HUDEP-2 (cell line): ENCODE measurements at regions not wholly inside any gene's neighbourhood (a gene's known extent, or its start where the extent isn't known, plus 50 kb on each side); places are given as distances from the start of the nearest gene placed in this dataset.
A peak's percentile ranks its signal among the peaks of the same experiment; 100 is the strongest.

Experiments
- DNase-seq, 76 experiments: peaks; one replicate each; lab custom pipeline; 2025; ENCODE audit not compliant: unreplicated experiment in 76 of 76; lab: John Stamatoyannopoulos, UW

DNA sequence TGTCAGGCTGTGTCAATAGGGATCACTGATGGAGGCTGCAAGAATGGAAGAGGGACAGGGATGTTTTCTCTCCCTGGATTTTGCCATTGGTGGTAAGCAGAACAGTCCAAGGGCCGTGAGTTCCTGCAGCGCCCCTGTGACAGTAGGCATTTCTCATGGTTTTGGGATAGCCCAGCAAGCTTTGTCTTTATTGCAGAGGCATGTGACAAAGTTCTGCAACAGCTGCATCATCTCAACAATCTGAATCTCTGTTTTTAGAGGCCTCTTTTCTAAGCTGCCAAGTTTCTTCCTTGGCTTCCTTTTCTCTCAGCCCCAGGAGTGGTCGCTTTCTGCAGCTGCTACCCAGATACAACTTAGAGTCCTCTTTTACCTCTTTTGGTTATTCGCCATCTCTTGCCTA lies 95.7 kb upstream of the TSHZ3 start:
- DNase-seq: no peak

GRCh38 chr19:31445406-31445805 lies 96.2 kb upstream of the TSHZ3 start:
- DNase-seq: no peak

GRCh38 chr19:31448221-31448657 lies 99.0 kb upstream of the TSHZ3 start:
- DNase-seq: no peak

GRCh38 chr19:31449379-31449778 lies 100.1 kb upstream of the TSHZ3 start:
- no peak for DNase-seq

- no peak for DNase-seq
These were observed 101.5 kb upstream of the TSHZ3 start for GRCh38 chr19:31450696-31451095.

DNA sequence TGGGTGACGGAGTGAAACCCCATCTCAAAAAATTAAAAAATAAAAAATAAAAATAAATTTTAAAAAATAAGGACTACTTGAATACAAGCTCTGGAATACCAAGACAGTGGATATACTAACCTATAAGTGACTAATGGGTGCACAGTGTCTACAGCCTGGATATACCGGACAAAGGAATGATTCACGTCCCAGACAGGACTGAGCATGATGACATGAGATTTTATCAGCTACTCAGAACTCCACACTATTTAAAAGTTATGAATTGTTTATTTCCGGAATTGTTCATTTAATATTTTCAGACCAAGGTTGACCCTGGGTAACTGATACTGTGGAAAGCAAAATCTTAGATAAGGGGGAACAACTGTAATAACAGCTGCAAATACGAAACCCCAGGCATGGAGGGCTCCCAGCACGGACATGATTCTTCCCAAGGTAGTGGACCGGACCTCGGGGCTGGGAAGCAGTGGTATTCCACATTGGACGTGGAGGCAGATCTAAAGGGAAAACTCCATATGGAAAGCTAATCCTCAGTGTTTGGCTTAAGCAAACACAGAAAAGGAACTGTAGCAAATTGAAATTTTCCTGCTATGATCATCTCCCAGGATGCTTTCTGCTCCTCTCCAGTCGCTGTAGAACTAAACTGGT lies 102.6 kb upstream of the TSHZ3 start:
- no peak for DNase-seq

DNA sequence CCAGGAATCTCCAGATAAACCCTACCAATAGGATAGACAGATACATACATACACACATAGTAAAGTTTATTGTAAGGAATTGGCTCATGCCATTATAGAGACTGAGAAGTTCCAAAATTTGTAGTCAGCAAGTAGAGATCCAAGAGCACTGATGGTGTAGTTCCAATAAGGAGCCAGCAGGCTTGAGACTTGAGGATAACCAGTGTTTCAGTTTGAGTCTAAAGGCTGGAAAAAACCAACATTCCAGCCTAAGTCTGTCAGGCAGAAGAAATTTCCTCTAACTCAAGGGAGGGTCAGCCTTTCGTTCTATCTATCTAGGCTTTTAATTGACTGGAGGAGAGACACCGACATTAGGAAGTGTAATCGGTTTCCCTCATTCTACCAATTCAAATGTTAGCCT lies 110.2 kb upstream of the TSHZ3 start:
- DNase-seq: no peak

- DNase-seq: no peak
These were observed 112.7 kb upstream of the TSHZ3 start for GRCh38 chr19:31461814-31462539.

- DNase-seq: no peak
These were observed 121.1 kb upstream of the TSHZ3 start for GRCh38 chr19:31470229-31470939.

DNA sequence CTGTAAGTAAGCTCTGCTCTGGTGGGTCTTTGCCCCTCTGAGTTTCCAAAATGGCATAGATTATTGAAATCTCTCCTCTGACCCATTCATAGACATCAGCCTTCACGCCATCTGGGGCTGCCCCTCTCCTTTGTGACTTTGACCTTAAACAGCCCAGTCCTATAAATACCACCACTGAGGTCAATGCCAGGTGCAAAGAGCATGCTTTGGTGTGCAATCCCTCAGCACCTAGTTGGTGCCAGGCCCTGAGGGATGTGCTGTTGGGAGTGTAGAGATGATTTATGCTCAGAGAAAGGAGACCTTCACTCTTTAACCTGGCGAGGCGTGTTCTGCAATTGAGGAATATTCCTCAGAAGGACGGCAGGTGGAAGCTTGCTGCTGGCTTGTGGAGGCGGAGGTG lies 121.7 kb upstream of the TSHZ3 start:
- DNase-seq: no peak

DNA sequence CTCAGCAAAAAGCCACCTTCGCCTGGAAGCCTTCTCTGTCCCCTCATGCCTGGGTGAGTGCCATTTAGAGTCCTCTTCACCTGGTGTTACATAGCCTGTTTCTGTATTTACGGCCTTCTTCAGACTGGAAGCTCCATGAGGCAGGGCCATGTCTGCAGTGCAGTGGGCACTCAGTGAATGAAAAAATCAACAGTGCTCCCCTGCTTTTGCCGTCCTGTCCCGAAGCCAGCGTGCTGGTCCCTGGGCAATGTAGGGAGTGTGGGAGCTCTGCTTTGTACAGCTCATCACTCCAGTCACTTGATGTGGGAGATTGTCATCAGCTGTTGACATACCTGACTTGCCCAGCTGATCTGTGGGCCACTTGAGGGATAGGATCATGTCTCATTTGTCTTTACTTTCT lies 129.0 kb upstream of the TSHZ3 start:
- no peak for DNase-seq

- no peak for DNase-seq
These were observed 134.1 kb upstream of the TSHZ3 start for GRCh38 chr19:31483226-31483857.

DNA sequence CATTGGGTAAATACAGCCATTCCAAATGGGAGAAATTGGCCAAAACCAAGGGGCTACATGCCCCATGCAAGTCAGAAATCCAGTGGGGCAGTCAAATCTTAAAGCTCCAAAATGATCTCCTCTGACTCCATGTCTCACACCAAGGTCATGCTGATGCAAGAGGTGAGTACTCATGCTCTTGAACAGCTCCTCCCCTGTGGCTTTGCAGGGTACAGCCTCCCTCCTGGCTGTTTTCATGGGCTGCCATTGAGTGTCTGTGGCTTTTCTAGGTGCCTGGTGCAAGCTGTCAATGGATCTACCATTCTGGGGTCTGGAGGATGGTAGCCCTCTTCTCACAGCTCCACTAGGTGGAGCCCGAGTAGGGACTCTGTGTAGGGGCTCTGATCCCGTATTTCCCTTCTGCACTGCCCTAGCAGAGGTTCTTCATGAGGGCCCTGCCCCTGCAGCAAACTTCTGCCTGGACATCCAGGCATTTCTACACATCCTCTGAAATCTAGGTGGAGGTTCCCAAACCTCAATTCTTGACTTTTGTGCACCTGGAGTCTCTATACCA lies 135.7 kb upstream of the TSHZ3 start:
- DNase-seq: peak in 31 of 76 experiments; percentile 7 to 60 (median 35)

DNA sequence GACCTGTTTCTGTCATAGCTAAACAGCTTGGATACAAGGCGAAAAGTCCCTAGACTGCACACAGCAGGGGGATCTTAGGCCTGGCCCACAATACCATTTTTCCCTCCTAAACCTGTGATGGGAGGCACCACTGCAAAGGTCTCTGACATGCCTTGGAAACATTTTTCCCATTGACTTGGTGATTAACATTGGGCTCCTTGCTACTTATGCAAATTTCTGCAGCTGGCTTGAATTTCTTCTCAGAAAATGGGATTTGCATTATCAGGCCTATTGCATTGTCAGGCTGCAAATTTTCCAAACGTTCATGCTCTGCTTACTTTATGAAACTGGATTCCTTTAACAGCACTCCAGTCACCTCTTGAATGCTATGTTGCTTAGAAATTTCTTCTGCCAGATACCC lies 136.2 kb upstream of the TSHZ3 start:
- DNase-seq: no peak

GRCh38 chr19:31491242-31491641 lies 142.0 kb upstream of the TSHZ3 start:
- peak in 74 of 76 experiments; percentile 15 to 97 (median 82) for DNase-seq

DNA sequence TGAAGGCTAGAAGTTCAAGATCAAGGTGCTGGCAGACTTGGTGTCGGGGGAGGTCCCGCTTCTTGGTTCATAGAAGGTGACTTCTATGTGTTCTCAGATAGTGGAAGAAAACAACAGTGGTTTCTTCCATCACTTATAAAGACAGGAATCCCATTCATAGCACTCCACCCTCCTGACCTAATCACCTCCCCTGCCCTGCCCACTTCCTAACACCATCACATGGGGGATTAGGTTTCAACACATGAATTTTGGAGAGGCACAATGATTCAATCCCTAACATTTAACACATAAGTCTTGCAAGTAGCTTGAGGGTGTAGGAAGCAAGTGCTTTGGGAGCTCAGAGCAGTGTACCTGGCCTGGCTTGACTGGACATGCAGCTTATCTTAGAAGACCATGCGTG lies 142.8 kb upstream of the TSHZ3 start:
- DNase-seq: peak in 26 of 76 experiments; percentile 5 to 51 (median 30)

DNA sequence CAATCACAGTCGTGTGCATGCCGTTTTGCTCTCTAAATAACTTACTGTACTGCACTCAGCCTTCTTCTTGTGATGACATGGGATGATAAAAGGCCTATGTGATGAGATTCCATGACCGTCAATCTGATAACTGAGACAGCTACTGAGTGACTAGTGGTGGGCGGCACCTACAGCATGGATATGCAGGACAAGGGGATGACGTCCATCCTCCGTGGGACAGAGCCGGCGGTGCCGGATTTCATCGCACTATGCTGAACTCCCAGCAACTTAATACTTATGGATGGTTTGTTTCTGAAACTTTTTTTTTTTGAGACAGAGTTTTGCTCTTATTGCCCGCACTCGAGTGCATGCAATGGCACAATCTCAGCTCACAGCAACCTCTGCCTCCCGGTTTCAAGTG lies 146.8 kb upstream of the TSHZ3 start:
- DNase-seq: no peak

DNA sequence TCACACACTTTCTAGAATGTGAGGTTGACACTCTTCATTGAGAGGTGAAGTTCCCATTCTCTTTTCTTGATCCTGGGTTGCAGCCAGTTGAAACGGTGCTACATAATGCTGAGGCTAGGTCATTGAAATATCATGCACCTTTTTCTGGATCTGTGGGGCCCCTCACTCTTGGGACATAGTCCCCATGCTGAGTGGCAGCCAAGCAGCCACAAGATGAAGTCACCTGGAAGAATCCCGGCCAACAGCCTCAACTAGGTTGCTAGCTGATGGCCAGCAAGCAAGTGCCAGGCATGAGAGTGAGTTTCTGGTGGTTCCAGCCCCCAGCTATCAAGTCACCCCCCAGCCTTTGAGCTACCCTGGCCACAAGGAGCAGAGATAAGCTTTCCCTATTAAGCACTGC lies 148.5 kb upstream of the TSHZ3 start:
- no peak for DNase-seq

DNA sequence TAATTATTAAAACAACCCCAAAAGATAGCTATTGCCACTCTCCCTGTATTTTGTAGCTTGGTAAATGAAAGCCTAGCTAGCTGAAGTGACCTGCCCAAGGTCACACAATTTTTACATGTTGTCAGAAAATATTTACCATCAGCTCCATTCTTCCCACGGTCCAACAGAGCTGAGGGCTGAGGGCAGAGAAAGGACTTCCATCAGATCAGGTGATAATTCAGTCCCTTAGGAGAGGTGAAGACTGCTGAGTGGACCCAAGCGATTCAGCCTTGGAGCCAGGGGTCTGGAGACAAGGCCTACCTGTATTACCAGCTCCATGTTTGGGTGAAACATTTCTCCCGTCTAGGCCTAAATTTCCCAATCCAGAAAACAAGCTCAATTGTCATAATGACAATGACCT lies 149.5 kb upstream of the TSHZ3 start:
- DNase-seq: no peak

DNA sequence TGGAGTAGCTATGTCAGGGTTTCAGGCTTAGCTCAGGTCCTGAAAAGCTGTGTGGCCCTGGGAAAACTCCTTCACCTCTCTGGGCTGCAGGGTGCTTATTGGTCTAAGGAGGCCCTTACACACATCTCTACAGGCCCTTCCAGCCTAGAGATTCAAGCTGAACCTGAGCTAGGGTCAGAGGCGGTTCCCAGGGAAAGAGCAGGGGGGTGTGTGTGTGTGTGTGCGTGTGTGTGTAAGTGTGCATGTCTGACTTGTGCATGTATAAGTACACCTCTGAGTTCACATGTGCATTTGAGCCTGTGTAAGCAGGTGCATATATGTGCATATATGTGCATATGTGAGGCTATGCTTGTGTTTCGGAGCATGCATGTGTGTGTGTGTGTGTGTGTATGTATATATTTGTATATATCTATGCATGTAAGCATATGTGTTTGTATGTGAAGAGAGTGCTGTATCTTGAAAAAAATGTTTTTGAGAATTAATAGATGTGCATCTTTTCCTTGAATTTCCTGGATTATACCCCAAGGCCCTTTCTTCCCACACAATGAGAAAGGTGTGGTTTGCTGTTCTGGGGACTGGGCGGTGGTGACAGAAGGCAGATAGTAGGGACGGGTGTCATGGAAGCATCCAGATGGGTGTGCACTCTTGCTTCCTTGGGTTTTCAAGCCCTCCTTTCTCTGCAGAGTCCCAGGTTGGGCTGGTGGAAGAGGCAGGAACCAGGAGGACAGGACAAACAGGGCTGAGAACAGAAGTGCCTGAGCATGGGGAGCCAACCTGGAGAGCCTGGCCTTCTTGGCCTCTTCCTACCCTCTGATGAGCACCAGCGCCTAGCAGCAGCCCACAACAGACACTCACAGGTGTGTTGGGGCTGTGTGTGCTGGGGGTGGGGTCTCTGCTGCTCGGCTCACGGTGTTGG lies 150.3 kb upstream of the TSHZ3 start:
- DNase-seq: no peak
